RWPE2 (cell line): ENCODE measurements at regions not wholly inside any gene's neighbourhood (a gene's known extent, or its start where the extent isn't known, plus 50 kb on each side); places are given as distances from the start of the nearest gene placed in this dataset.

Experiments
- ATAC-seq: fragments of 200-7000 bp; cut with Tn5 transposase; 3 replicates; pipeline ENCODE4 v1.9.1; 2021; ENCODE audit warnings: low read depth
- DNase-seq: peaks from one replicate; pipeline ENCODE4 v3.0.0-alpha.2; 2020; ENCODE audit warnings: low spot score
- H3K27ac ChIP-seq: fragments of 450-650 bp; 2 replicates; pipeline ENCODE4 v1.5.1; 2017; ENCODE audit warnings: mild to moderate bottlenecking; ENCODE audit not compliant: poor library complexity, severe bottlenecking
- H3K27me3 ChIP-seq: fragments of 250-450 bp; sonication (Bioruptor Pico); 2 replicates; pipeline ENCODE4 v1.5.1; 2021; ENCODE audit warnings: mild to moderate bottlenecking, moderate library complexity; ENCODE audit not compliant: insufficient read depth, poor library complexity, severe bottlenecking
- H3K36me3 ChIP-seq: fragments of 250-450 bp; sonication (Bioruptor Pico); 2 replicates; pipeline ENCODE4 v1.5.1; 2020; ENCODE audit warnings: low read depth, mild to moderate bottlenecking, moderate library complexity
- H3K4me1 ChIP-seq: fragments of 250-450 bp; sonication (Bioruptor Pico); 2 replicates; pipeline ENCODE4 v1.5.1; 2021; ENCODE audit warnings: mild to moderate bottlenecking, moderate library complexity; ENCODE audit not compliant: insufficient read depth, poor library complexity, severe bottlenecking
- H3K4me3 ChIP-seq: fragments of 250-450 bp; sonication (Bioruptor Pico); 2 replicates; pipeline ENCODE4 v1.5.1; 2021; ENCODE audit warnings: mild to moderate bottlenecking, moderate library complexity; ENCODE audit not compliant: severe bottlenecking
- H3K9me3 ChIP-seq: fragments of 250-450 bp; sonication (Bioruptor Pico); 2 replicates; pipeline ENCODE4 v1.5.1; 2021; ENCODE audit warnings: mild to moderate bottlenecking, moderate library complexity; ENCODE audit not compliant: severe bottlenecking
- TF ChIP-seq, protein P1 (sequence below): fragments of 450-650 bp; IDR thresholded peaks from one replicate; pipeline ENCODE4 v1.5.1; 2017; ENCODE audit warnings: mild to moderate bottlenecking, moderate library complexity; ENCODE audit not compliant: poor library complexity, severe bottlenecking

DNA sequence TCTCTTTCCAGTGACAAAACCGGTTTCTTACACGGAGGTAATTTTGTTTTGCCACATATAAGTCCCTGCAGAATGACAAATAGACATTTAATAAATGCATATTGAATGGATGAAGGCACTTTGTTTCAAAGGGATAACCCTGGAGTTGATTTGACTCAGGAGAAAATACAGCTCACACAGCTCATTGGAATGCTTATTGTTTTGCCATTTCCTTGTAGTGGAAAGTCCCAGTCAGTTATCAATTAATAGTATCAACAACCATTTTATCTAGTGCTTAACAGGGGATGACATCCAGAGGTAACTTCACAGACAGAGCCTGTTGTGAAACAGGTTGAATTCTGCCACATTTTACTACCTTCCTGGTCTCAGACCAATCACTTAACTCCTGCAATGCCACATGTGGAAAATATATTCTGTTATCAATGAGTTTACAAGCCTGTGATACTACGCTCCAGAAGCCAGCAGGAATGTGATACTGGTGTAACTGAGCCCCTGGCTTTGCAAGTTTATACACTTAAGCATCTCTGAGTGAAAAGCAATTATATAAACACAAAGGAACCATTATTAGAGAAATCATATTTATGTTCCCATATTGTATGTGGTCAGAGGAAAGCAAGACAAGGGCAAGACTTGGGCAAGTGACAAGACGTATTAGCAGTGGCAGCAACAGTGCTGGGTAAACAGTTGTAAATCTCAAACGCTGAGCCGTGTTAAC, 123.1 kb upstream of the ANKRD55 start:
- H3K36me3 ChIP-seq = no peaks in the 10 kb centered on the region
- TF ChIP-seq, protein P1, sequence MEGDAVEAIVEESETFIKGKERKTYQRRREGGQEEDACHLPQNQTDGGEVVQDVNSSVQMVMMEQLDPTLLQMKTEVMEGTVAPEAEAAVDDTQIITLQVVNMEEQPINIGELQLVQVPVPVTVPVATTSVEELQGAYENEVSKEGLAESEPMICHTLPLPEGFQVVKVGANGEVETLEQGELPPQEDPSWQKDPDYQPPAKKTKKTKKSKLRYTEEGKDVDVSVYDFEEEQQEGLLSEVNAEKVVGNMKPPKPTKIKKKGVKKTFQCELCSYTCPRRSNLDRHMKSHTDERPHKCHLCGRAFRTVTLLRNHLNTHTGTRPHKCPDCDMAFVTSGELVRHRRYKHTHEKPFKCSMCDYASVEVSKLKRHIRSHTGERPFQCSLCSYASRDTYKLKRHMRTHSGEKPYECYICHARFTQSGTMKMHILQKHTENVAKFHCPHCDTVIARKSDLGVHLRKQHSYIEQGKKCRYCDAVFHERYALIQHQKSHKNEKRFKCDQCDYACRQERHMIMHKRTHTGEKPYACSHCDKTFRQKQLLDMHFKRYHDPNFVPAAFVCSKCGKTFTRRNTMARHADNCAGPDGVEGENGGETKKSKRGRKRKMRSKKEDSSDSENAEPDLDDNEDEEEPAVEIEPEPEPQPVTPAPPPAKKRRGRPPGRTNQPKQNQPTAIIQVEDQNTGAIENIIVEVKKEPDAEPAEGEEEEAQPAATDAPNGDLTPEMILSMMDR = no peak
- ATAC-seq (no peak), DNase-seq (no peak)
- H3K27ac ChIP-seq = no peak overlapping the region
- no peaks in the 10 kb centered on the region for H3K4me1 ChIP-seq
- no peaks in the 10 kb centered on the region for H3K9me3 ChIP-seq
- no peaks in the 10 kb centered on the region for H3K27me3 ChIP-seq
- no peak overlapping the region for H3K4me3 ChIP-seq

DNA sequence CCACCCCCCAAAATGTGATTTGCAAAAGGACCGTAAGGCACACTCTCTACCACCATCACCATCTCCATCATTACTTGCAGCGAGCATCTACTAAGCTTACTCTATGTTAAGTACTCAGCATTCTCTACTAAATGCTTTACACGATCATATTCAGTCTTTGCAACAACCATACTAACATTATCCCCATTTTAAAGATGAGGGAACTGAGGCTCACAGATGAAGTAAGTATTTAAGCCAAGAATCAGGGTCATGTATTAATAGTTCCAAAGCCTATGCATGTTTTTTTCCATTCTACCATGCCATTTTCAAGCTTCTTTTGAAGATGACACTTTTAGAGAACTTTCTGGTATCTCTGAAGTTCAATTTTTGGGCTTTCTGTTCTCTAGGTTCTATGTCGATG, 121.7 kb upstream of the ANKRD55 start:
- no peaks in the 10 kb centered on the region for H3K36me3 ChIP-seq
- H3K27ac ChIP-seq = no peak overlapping the region
- DNase-seq = no peak
- no peaks in the 10 kb centered on the region for H3K9me3 ChIP-seq
- H3K27me3 ChIP-seq = no peaks in the 10 kb centered on the region
- TF ChIP-seq, protein P1 = no peak
- no peak overlapping the region for H3K4me3 ChIP-seq
- H3K4me1 ChIP-seq = peaks cover 10% of the 10 kb centered on the region
- no peak for ATAC-seq

DNA sequence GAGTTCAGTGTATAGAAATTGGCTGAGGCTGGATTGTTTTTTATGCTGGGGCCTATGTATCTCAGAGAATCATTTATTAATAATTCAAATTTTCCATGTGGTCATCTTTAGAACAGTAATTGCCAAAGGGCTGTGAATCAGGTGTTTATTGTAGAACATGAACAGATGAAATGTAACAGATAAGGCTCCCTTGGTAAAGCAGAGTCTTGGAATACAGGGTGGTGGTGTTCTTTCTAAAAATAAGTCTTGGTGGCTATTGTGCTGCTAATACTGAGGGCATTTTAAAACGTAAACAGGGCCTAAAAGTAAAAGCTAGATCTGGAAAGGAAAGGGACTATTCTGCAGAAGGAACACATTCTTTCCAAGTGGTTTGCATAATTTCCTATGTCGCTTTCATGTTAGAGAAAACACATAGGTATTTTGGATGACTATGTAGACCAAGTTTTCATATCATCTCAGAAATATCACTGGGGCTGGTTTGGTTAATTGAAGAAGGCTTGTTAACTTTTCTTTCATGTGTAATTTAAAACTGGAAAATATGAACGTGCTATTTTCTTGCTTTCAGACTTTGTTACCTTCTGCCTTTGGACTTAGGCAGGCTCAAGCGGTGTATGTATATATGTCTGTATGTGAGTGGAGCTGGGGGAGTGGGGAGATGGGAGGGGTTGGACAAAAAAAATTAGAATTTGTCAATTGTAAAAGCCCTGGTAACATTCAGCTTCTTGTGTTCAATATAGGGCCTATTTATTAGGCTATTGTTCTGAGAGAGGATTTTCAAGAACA, 119.9 kb upstream of the ANKRD55 start:
- H3K27ac ChIP-seq = no peak overlapping the region
- DNase-seq (no peak), ATAC-seq (no peak)
- no peaks in the 10 kb centered on the region for H3K36me3 ChIP-seq
- no peaks in the 10 kb centered on the region for H3K9me3 ChIP-seq
- peaks cover 11% of the 10 kb centered on the region for H3K4me1 ChIP-seq
- H3K27me3 ChIP-seq = no peaks in the 10 kb centered on the region
- H3K4me3 ChIP-seq = no peak overlapping the region
- TF ChIP-seq, protein P1 = no peak

DNA sequence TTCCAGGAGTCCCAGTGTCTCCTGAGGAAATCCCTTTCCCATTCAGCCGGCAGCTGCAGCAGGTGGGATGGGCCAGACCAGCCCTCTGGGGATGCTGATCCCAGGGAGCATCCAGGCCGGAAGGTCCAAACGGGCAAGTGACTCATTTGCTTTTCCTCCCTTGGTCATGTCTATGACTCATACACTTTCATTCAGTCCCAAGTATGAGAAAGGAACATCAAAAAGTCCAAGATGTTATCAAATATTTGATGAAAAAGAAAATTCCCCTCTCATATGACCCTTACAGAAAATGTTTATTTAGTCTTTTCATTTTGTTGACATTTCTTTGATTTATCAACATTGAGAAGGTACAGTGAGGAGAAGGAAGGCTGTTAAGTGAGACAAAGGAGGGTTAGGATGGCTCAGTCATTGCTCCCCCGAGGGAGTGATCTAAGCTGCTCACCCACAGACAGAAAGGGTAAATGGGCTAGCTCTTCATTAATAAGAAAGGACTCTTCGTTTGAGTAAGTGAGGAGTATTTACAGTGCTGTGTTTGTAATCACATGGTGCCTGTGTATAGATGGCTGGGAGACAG, 117.6 kb upstream of the ANKRD55 start:
- Histone ChIP-seq H3K27me3 (no peaks in the 10 kb centered on the region), H3K4me3 (no peak overlapping the region), H3K9me3 (no peaks in the 10 kb centered on the region), H3K27ac (peak overlapping the region; percentile 59), H3K4me1 (peaks cover 26% of the 10 kb centered on the region), H3K36me3 (no peaks in the 10 kb centered on the region)
- DNase-seq (peak; percentile 95), ATAC-seq (peak; percentile 85)
- TF ChIP-seq, protein P1 = no peak
